Adrenal gland (tissue), 5 donors: ENCODE measurements at regions not wholly inside any gene's neighbourhood (a gene's known extent, or its start where the extent isn't known, plus 50 kb on each side); places are given as distances from the start of the nearest gene placed in this dataset.

Experiments used
- POLR2A ChIP-seq, 2 donors: fragments of 450-650 bp; IDR thresholded peaks; one replicate each; pipeline ENCODE4 v1.6.1; 2017; ENCODE audit warnings: antibody characterized with exemption in 2 of 2, mild to moderate bottlenecking in 2 of 2, moderate library complexity in 1 of 2
- TF ChIP-seq, protein P1 (sequence below), 6 experiments: fragments of 450-650 bp in 4 of 6; fragments of 200-600 bp in 2 of 6; sonication (generic) in 1 of 6; IDR thresholded peaks; 1 replicate in 5 of 6; 2 replicates in 1 of 6; pipeline versions ENCODE4 v1.5.1 to v1.8.0; 2016 to 2021; ENCODE audit warnings: antibody characterized with exemption in 6 of 6, mild to moderate bottlenecking in 2 of 6, moderate library complexity in 1 of 6
- donor health status: DM: no; HTN: no; CAD: no.

- TF ChIP-seq, protein P1, sequence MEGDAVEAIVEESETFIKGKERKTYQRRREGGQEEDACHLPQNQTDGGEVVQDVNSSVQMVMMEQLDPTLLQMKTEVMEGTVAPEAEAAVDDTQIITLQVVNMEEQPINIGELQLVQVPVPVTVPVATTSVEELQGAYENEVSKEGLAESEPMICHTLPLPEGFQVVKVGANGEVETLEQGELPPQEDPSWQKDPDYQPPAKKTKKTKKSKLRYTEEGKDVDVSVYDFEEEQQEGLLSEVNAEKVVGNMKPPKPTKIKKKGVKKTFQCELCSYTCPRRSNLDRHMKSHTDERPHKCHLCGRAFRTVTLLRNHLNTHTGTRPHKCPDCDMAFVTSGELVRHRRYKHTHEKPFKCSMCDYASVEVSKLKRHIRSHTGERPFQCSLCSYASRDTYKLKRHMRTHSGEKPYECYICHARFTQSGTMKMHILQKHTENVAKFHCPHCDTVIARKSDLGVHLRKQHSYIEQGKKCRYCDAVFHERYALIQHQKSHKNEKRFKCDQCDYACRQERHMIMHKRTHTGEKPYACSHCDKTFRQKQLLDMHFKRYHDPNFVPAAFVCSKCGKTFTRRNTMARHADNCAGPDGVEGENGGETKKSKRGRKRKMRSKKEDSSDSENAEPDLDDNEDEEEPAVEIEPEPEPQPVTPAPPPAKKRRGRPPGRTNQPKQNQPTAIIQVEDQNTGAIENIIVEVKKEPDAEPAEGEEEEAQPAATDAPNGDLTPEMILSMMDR (IDR thresholded peaks at IDR 0.05), result no peak
- no peak for TF ChIP-seq POLR2A (IDR thresholded peaks at IDR 0.05)
Measured at GRCh38 chr4:10179957-10180602, 63.5 kb upstream of the WDR1 start.
